NCI-H446 (cell line): ENCODE measurements at regions not wholly inside any gene's neighbourhood (a gene's known extent, or its start where the extent isn't known, plus 50 kb on each side); places are given as distances from the start of the nearest gene placed in this dataset.

Experiments used
- DNase-seq, 2 experiments: peaks; one replicate each; lab custom pipeline; 2025; lab: John Stamatoyannopoulos, UW

GRCh38 chr12:42793166-42793565 lies 203.6 kb upstream of the PRICKLE1 start:
- DNase-seq: no peak

- no peak for DNase-seq
Measured at GRCh38 chr12:42792265-42792664, 202.7 kb upstream of the PRICKLE1 start.

DNA sequence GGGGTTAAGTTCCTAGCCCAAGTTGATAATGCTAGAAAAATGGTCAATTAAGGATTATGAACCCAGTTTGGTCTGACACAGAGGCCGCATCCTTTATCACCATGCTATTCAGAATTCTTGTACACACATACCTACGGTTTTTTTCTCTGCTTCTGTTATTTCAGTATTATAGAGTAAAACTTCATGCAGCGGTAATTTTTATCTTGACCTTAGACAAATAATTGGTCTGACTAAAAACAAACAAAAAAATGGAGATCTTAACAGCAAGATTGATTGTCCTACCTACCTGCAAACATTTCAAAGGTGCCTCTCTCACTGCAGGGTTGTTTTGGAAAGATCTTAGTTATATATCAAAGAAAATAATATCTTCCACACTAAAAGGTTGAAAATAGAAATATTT lies 201.9 kb upstream of the PRICKLE1 start:
- no peak for DNase-seq

GRCh38 chr12:42790761-42791151 lies 201.2 kb upstream of the PRICKLE1 start:
- no peak for DNase-seq

DNA sequence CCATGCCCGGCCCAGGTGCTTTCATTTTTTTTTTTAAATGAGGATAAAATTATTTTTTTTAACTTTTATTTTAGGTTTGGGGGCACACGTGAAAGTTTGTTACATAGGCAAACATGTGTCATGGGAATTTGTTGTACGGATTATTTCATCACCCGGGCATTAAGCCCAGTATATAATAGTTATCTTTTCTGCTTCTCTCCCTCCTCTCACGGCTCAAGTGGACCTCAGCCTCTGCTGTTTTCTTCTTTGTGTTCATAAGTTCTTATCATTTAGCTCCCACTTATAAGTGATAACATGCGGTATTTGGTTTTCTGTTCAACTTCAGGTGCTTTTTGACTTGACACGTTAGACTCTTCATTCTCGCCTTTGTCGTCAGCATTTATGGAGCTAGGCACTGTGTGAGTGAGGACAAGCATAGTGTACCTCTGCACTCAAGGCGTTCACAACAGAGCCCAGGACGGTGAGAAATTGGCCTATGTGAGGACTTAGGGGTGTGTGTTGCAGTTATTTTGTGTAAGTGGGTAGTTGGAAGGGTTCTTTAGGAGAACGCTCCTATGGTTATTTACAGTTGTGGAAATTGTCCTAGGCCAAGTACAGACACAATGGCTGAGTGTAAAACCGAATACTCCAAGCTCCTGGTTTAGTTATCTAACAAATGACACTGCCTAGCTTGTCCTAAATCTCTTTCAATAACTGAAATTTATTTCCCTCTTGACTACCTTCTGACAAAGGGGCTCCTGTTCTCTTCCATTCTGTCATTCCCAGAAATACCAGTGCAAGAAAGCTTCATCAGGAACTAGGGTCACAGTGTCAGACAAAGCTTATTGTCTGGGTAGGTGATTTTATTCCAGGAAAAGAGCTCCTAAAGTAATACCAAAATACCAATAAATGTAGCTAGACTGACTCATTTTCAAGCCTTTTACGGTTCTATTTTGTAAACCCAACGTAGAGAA lies 200.5 kb upstream of the PRICKLE1 start:
- no peak for DNase-seq

DNA sequence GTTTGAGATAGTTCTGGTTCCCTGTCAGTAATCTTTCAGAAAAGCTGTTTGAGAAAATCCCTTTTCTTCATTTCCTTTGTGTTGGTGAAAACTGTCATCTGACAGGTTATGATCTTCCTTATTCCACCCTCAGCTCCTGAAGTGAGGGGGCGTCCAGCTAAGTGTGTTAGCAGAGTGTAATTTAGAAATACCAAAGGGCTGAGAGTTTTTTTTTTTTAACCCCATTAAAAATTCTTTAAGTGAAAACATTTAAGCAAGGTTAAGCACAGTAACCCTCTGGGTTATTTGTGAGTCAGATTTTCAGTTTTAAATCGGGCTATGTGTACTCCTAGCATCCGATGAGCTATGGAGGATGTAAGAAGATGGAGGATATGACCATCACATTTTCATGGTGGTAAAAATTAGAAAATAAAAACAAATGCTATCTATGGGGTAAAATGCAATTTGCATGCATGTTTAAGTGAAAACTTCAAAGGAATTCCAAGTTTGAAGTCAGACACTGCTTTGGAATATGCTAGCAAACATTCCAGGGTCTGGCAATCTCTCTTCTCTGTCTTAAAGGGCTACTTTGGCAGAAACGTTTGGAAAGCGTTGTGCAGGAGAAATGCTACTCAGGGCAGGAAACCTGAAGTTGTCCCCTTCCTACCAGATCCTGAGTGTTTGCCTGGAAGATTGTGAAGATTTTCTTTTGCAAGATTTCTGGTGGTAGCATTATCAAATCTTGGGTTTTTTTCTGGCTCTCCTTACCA lies 197.0 kb upstream of the PRICKLE1 start:
- no peak for DNase-seq

GRCh38 chr12:42785944-42786343 lies 196.4 kb upstream of the PRICKLE1 start:
- DNase-seq: no peak

DNA sequence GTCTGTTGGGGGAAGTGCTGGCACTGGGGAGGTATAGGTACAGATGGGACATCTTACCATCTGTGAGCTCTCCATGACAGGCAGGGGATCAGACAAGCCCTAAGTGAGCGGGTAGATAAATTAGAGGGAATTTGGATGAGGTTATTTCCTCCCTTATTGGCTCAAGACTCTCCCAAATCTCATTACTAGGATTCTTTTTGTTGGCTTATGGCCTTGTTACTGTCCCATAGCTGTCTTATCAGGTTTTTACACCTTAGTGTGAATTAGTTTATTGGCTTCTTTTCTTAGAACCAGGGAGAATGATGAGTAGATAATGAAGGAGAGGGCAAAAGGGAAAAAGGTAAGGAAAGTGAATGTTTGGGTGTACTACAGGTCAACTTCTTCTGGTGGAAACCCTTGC lies 191.1 kb upstream of the PRICKLE1 start:
- DNase-seq: peak in 1 of 2 experiments; percentile 80

DNA sequence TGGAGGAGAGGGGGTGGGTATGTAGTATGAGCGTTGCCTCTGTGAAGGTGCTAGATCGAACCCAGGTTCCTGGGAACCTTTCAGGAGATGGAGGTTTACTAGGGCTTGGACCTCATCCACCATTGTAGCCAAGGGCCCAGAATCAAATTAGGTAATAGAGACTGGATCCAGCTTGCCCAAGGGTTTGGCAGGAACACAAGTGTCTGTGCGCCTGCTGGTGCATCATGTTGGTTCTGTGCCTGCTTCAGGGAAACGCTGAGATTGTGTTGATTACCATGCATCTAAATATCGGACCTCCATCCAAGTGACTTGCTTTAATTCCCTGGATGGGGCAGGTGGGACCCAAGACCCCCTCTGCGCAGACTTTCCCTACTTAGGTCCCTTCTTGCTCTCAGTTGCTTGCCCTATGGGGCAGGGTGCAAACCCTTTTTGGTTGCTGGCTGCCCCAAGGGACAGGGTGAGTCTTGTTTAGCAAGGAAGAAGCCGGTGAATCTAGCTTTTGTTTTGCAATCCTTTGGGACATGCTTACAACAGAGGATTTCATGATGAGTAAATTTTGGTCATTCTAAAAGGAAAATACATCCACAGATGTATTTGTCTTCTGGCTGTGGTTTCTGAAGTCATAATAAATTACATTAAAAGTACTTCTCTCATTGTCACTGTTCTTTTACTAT lies 189.8 kb upstream of the PRICKLE1 start:
- DNase-seq: peak; percentile 73 to 86

DNA sequence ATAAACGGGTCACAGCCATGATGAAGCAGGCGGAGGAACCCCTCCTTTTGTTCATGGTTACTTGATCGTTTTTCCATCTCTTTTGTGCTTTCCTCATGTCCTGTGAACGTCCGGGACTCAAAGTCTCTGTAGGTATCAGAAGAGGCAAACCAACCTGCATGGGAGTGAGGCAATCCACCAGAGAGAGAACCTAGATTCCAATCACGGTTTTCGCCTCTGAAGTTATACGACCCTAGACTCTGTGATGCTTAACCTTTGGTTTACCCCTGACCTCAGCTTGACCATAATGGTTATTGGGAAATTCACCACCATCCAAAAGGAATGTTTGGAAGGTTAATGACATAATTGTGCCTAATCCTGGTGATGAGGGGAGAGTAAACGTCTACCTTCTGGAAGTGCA lies 186.8 kb upstream of the PRICKLE1 start:
- no peak for DNase-seq

- DNase-seq: no peak
Measured at GRCh38 chr12:42774238-42774637, 184.7 kb upstream of the PRICKLE1 start.

DNA sequence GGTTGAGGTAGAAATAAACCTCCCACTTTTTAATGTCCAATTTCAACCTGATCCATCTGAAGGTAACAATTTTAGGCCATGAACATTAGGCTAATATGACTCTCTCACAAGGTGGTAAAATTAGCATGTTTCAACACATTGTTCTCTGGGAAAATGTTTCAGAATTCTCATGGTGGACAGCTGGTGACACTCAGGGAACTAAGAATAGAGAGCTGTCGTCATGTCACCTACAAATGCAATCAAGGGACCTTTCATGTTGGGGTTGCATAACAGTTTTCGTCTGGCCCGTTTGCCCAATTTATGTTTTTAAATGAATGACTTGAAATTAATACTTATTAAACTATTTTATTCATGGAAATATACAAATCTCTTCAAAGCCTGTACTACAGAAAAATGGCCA lies 180.7 kb upstream of the PRICKLE1 start:
- no peak for DNase-seq

DNA sequence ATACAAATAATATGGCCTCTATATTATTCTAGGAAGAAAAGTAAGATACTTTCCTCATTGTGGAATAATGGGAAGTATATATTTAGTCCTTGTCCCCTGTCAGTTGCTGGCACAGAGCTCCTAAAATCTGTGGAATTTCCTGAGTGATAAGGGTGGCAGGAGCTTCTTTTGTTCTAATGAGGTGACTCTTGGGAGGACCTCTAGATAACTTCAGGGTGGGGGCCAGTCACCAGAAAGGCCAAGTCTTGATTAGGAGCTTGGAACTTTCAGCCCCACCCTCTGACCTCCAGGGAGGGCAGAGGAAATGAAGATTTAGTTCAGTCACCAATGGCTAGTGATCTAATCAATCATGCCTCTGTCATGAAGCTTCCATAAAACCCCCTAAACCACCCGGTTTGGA lies 179.9 kb upstream of the PRICKLE1 start:
- no peak for DNase-seq

GRCh38 chr12:42767998-42768397 lies 178.5 kb upstream of the PRICKLE1 start:
- DNase-seq: no peak

DNA sequence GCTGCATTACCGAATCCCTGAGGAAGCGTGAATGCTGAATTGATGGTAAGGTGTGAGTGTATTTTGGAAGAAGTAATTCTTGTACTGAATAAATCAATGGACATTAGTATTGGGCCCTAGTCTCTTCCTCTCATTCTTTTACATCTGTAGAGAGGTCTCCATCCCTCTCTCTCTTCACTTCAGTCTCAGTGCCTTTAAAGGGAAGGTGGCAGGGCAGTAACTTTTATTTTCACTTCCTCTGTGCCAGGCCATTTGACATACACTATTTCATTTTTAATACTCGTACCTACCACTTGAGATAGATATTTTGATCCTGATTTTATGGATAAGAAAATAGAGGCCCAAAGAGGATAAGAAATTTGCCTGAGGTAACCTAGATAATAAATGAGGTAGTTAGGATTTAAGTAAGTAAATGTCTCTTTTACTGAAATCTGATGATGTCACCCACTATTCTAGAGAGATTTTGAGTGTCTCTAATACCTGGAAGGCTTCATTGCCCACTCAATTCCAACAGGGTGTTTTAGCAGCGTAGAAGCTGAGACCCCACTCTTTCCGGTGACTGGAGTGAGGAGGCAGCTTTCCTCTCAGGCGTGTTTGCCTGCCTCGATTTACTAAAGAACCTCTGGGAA lies 177.9 kb upstream of the PRICKLE1 start:
- DNase-seq: no peak

DNA sequence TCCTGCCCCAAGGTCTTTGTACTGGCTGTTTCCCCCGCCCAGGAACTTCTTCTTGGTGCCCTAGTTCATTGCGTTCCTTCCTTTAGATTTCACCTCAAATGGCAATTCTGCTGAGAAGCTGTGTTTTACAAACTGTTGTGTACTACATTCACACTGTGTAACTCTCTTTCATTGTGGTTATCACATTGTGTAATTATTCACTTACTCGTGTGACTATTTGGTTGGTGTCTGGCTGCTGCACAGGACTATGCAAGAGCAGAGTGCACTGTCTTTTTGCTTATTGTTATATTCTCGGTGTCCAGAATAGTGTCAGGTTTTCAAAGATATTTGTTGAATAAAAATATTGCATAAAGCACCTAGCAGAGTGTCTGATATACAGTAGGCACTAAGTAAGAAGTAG lies 177.2 kb upstream of the PRICKLE1 start:
- DNase-seq: no peak

GRCh38 chr12:42766026-42766425 lies 176.5 kb upstream of the PRICKLE1 start:
- no peak for DNase-seq

GRCh38 chr12:42763682-42764081 lies 174.1 kb upstream of the PRICKLE1 start:
- no peak for DNase-seq

DNA sequence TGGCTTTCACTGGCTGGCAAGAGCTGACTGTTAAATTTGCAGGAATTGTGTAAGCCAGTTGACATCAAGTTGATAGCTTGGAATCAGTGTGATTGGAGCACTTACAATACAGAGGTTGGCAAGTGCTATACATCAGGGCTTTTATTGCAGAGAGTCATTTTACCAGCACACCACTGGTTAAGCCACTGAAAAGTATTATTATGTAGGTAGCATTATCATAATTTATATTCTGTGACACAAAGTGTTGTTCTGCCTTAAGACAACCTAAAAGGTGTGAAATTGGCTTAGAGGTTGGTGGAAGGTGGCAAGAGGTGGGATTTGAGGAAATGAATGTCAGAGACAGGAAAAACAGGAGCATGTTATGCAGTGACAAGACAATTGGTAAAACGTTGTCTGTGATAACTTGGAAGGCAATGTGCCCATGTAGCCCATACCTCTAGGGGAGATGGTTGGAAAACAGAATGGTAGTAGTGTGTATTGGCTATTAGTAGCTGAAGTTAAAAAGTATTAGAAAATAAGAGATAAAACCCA lies 172.9 kb upstream of the PRICKLE1 start:
- no peak for DNase-seq

DNA sequence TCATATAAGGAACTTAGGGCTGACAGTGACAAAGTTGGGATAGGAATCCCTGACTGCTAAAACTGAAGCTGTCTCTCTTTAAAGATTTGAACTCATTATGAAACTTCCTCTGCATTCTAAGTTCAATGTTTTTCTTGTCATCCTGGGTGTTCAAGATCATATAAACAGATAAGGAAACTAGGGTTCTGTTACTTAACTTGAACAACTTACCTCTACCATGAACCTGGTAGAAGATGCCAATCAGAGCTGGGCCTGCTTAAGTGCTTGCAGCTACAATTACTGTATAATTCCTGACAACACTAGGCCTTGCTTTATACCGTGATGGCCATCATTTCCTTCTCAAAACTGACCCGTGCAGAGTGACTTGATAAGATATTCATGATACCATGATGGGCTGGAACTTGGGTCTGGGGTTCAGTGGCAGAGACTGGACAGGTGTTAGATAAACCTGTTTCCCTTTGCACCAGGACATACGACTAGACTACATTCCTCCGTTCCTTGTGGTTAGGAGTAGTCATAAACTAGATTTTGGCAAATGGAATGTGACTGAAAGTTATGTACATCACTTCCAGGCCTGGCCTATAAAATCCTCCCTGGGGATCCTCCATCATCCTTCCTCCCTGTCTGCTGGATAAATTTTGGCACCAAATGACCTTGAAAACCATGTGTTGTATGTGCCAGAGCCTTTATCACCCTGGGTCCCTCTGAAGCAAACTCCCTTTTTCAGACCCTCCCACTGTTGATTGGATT lies 172.2 kb upstream of the PRICKLE1 start:
- no peak for DNase-seq

- no peak for DNase-seq
Measured at GRCh38 chr12:42761086-42761485, 171.5 kb upstream of the PRICKLE1 start.
